Transverse colon (tissue), 4 donors: ENCODE measurements at regions not wholly inside any gene's neighbourhood (a gene's known extent, or its start where the extent isn't known, plus 50 kb on each side); places are given as distances from the start of the nearest gene placed in this dataset.

ENCODE experiments used
- DNase-seq: peaks from one replicate; pipeline ENCODE4 v3.0.0-alpha.2; 2019
- H3K27ac ChIP-seq, 4 donors: fragments of 200-600 bp; sonication (generic); 2 replicates each; pipeline ENCODE4 v1.5.1; 2016 to 2018; ENCODE audit warnings: inconsistent platforms in 4 of 4
- H3K27me3 ChIP-seq: fragments of 200-600 bp; sonication (generic); 2 replicates; pipeline ENCODE4 v1.5.1; 2017; ENCODE audit warnings: inconsistent platforms
- H3K36me3 ChIP-seq, 4 donors: fragments of 200-600 bp; sonication (generic); 2 replicates each; pipeline ENCODE4 v1.5.1; 2017 to 2019; ENCODE audit warnings: inconsistent platforms in 4 of 4
- H3K4me1 ChIP-seq, 4 donors: fragments of 200-600 bp; sonication (generic); 2 replicates each; pipeline ENCODE4 v1.5.1; 2017 to 2020; ENCODE audit warnings: inconsistent platforms in 4 of 4
- H3K4me3 ChIP-seq, 4 donors: fragments of 200-600 bp; sonication (generic); 1 replicate in 1 of 4; 2 replicates in 3 of 4; pipeline versions ENCODE4 v1.5.1 to v1.6.1; 2017 to 2019; ENCODE audit warnings: inconsistent platforms in 4 of 4
- H3K9me3 ChIP-seq, 2 donors: fragments of 200-600 bp; sonication (generic); 2 replicates each; pipeline ENCODE4 v1.5.1; 2017 to 2019; ENCODE audit warnings: inconsistent platforms in 2 of 2
- EP300 ChIP-seq: sonication (generic); formaldehyde crosslinking; IDR thresholded peaks from one replicate; pipeline ENCODE4 v1.6.1; 2017; ENCODE audit warnings: antibody characterized with exemption, low read depth
- POLR2A ChIP-seq: fragments of 450-650 bp; IDR thresholded peaks from one replicate; pipeline ENCODE4 v1.6.1; 2016; ENCODE audit warnings: antibody characterized with exemption, mild to moderate bottlenecking, moderate library complexity
- POLR2AphosphoS5 ChIP-seq, 3 donors: sonication (generic); formaldehyde crosslinking; IDR thresholded peaks; one replicate each; pipeline ENCODE4 v1.6.1; 2016; ENCODE audit warnings: antibody characterized with exemption in 3 of 3
- WGBS, 2 donors: methylation state at CpG; one replicate each; pipeline ENCODE4 v1.1.5; 2018; ENCODE audit warnings: low coverage in 1 of 2; 5-methylcytosine and 5-hydroxymethylcytosine counted together
- in situ Hi-C, 4 donors: fragments of 200-750 bp; cut with MboI; loops; one replicate each; pipeline versions ENCODE4 v1.15.0 to v1.15.1; 2017; ENCODE audit warnings: low sequenced_read_pairs in 3 of 4, low pct_ligation_motif_present in 1 of 4, low pct_unique_long_range_greater_than_20kb in 1 of 4
- intact Hi-C: fragments of 100-400 bp; cut with DNase I; formaldehyde crosslinking; loops from one replicate; pipeline ENCODE4 v1.15.1; 2023; ENCODE audit warnings: low total_unique reads
- TF ChIP-seq, protein P1 (sequence below), 5 experiments: fragments of 200-600 bp in 3 of 5; fragments of 450-650 bp in 2 of 5; sonication (generic) in 3 of 5; IDR thresholded peaks; 1 replicate in 2 of 5; 2 replicates in 3 of 5; pipeline ENCODE4 v1.5.1; 2016 to 2017; ENCODE audit warnings: antibody characterized with exemption in 5 of 5, inconsistent platforms in 3 of 5, mild to moderate bottlenecking in 2 of 5, moderate library complexity in 1 of 5

DNA sequence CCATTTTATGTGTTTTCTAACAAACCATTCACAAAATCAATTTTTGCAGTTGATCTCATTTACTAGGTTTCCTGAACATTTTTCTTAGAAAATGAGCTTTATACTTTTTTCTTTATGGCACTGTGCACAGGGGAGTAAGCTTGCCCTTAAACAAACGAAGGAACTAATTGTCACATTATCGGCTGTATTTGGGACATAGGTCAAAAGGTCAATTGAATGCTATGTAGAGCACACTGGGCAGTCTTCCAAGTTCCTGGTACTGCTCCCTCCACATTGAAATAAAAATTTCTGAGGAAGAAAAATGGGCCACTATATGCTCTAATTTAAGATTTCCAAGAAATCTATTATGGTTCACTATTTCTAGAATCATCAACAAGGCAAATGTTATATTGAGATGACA, 93.6 kb upstream of the TMEFF2 start:
- no peak for DNase-seq
- Histone ChIP-seq H3K27ac (no peak overlapping the region), H3K4me3 (no peak overlapping the region), H3K36me3 (no peaks in the 10 kb centered on the region), H3K4me1 (peaks cover 0 to 3% (median 0%) of the 10 kb centered on the region in 4 donors), H3K9me3 (no peaks in the 10 kb centered on the region), H3K27me3 (no peaks in the 10 kb centered on the region)
- WGBS, 2 donors, result 3 to 14% methylated on average over 2 of the region's 2 CpGs
- TF ChIP-seq, protein P1, sequence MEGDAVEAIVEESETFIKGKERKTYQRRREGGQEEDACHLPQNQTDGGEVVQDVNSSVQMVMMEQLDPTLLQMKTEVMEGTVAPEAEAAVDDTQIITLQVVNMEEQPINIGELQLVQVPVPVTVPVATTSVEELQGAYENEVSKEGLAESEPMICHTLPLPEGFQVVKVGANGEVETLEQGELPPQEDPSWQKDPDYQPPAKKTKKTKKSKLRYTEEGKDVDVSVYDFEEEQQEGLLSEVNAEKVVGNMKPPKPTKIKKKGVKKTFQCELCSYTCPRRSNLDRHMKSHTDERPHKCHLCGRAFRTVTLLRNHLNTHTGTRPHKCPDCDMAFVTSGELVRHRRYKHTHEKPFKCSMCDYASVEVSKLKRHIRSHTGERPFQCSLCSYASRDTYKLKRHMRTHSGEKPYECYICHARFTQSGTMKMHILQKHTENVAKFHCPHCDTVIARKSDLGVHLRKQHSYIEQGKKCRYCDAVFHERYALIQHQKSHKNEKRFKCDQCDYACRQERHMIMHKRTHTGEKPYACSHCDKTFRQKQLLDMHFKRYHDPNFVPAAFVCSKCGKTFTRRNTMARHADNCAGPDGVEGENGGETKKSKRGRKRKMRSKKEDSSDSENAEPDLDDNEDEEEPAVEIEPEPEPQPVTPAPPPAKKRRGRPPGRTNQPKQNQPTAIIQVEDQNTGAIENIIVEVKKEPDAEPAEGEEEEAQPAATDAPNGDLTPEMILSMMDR (IDR thresholded peaks at IDR 0.05), result no peak
- no peak for TF ChIP-seq POLR2AphosphoS5 (IDR thresholded peaks at IDR 0.05)
- TF ChIP-seq POLR2A, result no peak
- no peak for TF ChIP-seq EP300
- in situ Hi-C loops (no loop called here), intact Hi-C loops (no loop called here)

DNA sequence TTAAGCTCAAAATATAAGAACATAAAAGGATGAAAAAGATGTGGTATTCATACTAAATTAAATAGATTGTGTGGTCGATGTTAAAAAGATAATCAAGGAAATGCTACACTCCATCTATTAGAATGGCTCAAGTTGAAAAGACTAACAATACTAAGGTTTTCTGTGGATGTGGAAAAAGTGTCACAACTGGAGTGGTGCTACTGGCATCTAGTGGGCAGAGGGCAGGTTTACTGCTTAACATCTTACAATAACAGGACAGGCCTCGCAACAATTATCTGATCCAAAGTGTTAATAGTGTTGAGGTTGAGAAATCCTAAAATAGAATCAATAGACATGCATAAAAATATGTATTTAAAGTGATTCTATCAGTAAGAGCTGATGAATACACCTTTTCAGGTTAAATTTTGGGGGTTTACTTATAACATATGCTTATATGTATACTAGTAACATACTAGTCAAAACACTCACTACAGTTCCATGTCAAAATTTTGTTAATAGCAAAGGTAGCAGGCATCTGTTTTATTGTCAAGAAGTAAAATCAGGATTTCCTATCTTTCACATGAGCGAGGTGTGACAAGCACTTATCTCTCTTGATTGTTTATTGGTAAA, 91.5 kb upstream of the TMEFF2 start:
- TF ChIP-seq EP300 (no peak), POLR2AphosphoS5 (IDR thresholded peaks at IDR 0.05) (no peak), POLR2A (no peak)
- TF ChIP-seq, protein P1 (IDR thresholded peaks at IDR 0.05), result no peak
- H3K4me1 ChIP-seq, result peaks cover 0 to 3% (median 0%) of the 10 kb centered on the region in 4 donors
- H3K27ac ChIP-seq, result no peak overlapping the region
- no peak overlapping the region for H3K4me3 ChIP-seq
- no peaks in the 10 kb centered on the region for H3K9me3 ChIP-seq
- intact Hi-C loops (no loop called here), in situ Hi-C loops (no loop called here)
- 76 to 81% methylated on average over 3 of the region's 3 CpGs for WGBS, 2 donors
- DNase-seq, result no peak
- no peaks in the 10 kb centered on the region for H3K27me3 ChIP-seq
- no peaks in the 10 kb centered on the region for H3K36me3 ChIP-seq

DNA sequence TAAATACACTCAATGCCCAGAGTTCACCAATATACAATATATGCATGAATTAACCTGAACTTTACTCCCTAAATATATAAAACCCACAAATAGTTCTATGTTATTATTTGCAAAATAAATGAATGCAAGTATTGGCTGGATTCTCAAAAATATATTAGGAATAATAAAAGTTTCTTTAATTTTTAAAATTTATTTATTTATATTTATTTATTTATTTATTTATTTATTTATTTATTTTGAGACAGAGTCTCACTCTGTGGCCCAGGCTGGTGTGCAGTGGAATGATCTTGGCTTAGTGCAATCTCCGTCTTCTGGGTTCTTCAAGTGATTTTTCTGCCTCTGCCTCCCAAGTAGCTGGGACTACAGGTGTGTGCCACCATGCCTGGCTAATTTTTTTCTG, 88.7 kb upstream of the TMEFF2 start:
- no peak for DNase-seq
- Histone ChIP-seq H3K4me3 (no peak overlapping the region), H3K36me3 (no peaks in the 10 kb centered on the region), H3K4me1 (peaks cover 0 to 3% (median 0%) of the 10 kb centered on the region in 4 donors), H3K27ac (no peak overlapping the region), H3K27me3 (no peaks in the 10 kb centered on the region), H3K9me3 (no peaks in the 10 kb centered on the region)
- in situ Hi-C loops (no loop called here), intact Hi-C loops (no loop called here)
- TF ChIP-seq, protein P1 (IDR thresholded peaks at IDR 0.05), result no peak
- no peak for TF ChIP-seq POLR2AphosphoS5 (IDR thresholded peaks at IDR 0.05)
- 60 to 79% methylated on average over 1 of the region's 1 CpG for WGBS, 2 donors

DNA sequence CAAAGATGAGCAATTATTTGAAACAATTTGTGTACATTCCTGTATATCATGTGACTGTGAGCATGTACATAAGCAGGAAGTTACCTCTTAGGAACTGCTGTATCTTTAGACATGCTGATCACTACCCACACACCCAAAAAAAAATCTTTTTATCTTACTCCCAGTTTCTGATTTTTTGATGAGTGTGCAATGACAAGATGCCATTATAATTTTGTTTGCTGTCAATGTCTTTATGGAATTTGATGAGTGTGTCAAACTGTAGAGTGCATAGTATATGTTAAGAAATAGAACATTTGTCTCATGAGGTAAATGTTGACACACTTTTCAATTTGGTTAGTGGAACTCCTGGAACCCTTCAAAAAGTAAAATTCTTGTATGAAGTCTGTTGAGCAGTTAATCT, 84.0 kb upstream of the TMEFF2 start:
- no peak for DNase-seq
- no peak overlapping the region for H3K27ac ChIP-seq
- H3K27me3 ChIP-seq, result no peaks in the 10 kb centered on the region
- no peak for TF ChIP-seq EP300
- no peak for TF ChIP-seq POLR2A
- no peak for TF ChIP-seq POLR2AphosphoS5 (IDR thresholded peaks at IDR 0.05)
- TF ChIP-seq, protein P1 (IDR thresholded peaks at IDR 0.05), result no peak
- H3K36me3 ChIP-seq, result no peaks in the 10 kb centered on the region
- in situ Hi-C loops (no loop called here), intact Hi-C loops (no loop called here)
- no peaks in the 10 kb centered on the region for H3K4me1 ChIP-seq
- H3K4me3 ChIP-seq, result no peak overlapping the region
- no peaks in the 10 kb centered on the region for H3K9me3 ChIP-seq
